CD4-positive, alpha-beta T cell treated with Interleukin-6 for 4 hours (primary cell): ENCODE measurements at regions not wholly inside any gene's neighbourhood (a gene's known extent, or its start where the extent isn't known, plus 50 kb on each side); places are given as distances from the start of the nearest gene placed in this dataset.

Experiments
- DNase-seq: peaks from one replicate; pipeline ENCODE4 v3.0.0-alpha.2; 2020; ENCODE audit warnings: mixed read lengths

DNA sequence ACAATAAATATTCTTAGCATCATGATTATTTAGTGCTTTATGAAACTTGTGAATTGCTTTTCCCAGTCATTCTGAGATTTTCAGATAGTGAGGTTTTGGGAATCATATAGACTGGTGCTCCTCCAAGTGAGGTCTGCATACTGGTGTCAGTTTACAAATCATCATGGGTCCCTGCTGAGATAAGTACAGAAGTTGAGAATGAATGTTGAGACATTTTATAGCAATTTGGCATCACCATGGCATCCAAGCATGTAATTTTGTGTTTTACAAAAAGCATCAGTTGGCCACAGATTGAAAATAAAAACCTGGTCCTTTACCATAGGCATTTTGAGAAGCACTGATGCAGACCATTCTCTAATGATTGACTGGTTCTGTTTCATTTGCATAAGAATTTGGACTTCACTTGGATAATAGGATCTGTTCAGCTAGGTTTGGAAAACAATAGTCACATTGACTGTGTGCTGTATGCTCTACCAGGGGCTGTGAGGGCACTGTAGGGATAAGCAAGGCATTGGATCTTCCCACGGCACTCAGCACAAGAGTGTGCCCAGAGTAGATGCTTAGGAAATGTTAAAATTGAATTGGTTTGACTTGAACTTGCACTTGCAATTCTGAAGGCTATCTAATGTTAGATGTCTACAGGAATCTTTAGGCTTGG lies 79.0 kb upstream of the JUN start:
- DNase-seq = no peak

DNA sequence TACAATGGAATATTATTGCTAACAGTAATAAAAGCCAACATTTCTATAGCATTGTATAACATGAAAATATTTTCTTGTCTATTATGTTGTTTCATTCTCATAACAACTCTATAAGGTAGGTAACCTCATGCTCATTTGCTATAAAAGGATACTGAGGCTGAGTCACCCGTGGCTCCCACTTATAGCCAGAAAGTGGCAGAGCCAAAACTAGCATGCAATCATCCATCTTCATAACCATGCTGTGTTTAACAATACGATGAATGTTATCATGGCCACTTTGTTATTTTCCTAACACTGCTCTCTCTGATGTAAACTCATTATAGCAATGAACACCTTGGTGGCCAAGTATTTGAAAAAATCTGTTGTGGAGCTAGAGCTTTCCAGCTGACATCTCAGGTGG lies 80.8 kb upstream of the JUN start:
- DNase-seq = no peak

- no peak for DNase-seq
These were observed 82.7 kb upstream of the JUN start for GRCh38 chr1:58866578-58866977.

DNA sequence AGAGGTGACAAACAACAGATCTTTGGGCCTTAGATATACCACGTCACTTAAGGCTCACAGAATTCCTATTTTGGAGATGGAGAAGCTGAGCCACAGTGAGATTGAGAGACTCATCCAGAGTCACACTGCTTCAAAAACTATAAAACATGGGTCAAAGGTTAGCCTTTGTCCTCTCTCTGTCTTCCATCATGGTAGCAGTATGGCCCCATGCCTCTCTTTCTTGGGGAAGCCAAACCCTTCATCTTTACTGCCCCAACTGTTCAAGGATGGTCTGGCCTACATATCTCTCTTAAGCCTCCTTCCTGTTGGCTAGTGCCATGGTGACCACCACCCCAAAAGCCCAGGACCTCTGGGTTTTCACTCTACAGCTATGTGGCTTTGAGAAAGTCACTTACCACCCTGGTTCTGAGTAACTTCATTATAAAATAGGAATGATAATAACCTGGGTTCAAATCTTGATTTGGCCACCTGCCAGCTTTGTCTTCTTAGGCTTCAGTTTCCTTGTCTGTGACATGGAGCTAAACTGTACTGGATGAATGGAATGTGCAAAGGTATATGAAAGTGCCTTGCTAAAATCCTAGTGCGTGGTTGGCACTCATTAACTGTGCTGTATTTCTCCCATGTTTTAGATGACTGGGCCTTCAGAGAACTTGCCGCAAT lies 85.9 kb upstream of the JUN start:
- no peak for DNase-seq

DNA sequence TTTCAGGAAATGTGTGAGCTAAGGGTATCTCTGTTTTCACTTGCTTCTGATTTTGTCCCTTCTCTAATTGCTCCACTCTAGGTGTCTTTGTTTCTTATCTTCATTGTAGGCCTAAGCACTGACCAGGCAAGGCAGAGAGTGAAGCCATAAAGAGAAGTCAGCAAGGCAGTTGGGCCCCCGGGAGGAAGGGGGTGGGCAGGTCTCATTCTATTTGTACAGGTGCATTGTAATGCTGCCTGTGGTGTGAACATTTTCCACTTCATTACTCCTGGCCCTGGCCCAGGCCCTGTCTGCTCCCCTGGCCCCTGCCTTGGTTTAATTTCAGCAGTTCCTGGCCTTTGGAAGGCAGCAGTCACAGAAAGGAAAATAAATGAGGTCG lies 86.4 kb upstream of the JUN start:
- no peak for DNase-seq

GRCh38 chr1:58874342-58874741 lies 90.5 kb upstream of the JUN start:
- no peak for DNase-seq

GRCh38 chr1:58874757-58875755 lies 91.2 kb upstream of the JUN start:
- no peak for DNase-seq

DNA sequence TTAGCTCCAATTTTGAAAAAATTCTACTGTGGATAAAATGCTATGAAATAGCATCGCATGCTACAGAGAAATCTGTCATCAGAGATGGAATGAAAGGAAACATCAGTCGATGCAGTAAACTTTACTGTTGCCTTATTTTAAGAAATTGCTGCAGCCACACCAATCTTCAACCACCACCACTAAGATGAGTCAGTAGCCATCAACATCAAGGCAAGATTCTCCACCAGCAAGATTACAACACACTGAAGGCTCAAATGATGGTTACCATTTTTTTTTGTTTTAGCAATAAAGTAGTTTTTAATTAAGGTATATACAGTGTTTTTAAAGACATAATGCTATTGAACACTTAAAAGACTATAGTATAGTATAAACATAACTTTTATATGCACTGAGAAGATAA lies 95.6 kb upstream of the JUN start:
- no peak for DNase-seq

DNA sequence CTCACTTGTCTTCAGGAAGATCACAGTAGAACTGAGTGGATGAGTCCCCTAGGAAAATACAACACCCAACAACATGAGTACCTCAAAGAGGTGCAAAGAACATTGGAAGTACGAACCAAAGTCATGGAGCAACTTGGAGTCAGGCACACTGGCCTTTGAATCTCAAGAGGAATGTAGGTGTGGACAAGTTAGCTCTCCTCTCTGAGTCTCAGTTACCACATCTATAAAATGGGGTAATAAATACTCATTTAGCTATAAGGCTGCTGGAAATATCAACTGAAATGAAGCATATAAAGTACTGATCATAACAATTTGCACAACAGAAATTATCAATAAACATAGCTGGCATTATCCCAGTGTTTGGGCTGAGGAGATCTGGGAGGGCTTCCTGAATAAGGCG lies 96.7 kb upstream of the JUN start:
- no peak for DNase-seq

DNA sequence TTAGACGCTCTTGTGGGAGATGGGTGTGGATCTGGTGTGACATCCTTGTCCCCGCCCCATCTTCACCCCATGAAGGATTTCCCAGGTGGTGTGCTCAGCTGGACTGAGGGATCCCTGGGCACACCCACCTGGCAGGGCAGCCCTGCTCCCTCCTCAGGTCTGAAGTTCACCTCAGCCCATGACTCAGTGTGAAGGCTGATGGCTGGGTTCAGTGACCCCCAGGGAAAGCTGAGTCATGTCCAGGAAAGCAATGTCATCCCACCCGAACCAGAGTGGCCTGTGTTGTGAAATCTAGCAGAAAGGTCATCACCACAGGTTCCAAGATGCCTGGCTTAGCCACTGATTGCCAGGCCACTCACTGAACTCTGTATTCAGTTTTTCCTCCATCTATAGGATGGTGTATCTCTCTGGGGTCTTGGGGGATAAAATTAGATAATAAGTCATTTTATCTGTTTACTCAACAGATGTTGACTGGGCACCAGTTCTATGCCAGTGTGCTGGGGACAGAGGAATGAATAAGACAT lies 97.7 kb upstream of the JUN start:
- no peak for DNase-seq

- DNase-seq = no peak
These were observed 98.6 kb upstream of the JUN start for GRCh38 chr1:58882322-58882948.

DNA sequence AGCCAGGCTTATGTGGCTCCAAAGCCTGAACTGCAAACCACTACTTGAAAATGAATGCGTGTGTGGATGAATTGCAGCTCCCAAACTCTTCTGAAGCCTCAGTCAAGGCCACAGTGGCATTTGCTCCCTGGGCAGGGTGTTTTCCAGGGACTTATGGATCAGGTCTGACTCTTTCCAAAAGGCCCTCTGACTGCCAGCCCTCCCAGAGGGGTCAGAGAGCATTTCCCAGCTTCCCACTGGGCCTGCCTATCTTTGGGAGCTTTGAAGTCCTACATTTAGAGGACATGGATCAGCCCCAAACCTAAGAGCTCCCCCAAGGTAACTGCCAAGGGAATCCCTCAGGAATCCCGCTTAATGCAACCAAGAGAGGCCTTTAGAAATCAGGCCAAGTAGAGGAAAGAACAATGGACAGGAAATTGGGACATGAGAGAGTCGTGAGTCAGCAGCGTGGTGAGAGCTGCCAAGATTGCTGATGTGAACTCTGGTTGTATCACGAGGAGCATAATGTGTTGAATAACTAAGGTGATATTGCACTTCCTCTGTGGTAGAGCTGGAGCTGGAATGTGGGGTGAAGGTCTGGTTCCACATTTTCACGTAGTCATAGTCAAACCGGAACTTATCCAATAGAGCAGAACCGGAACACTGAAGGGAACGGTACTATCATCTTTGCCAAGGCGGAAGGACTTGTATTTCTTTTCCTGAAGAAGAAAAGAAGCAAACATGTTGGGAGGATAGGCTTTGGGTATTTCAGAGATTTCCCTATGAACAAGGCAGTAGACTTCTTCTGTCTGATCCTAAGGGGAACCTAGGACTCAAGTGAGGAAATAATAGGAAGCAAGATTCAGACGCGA lies 99.4 kb upstream of the JUN start:
- no peak for DNase-seq

GRCh38 chr1:58883888-58884482 lies 100.1 kb upstream of the JUN start:
- DNase-seq = no peak

DNA sequence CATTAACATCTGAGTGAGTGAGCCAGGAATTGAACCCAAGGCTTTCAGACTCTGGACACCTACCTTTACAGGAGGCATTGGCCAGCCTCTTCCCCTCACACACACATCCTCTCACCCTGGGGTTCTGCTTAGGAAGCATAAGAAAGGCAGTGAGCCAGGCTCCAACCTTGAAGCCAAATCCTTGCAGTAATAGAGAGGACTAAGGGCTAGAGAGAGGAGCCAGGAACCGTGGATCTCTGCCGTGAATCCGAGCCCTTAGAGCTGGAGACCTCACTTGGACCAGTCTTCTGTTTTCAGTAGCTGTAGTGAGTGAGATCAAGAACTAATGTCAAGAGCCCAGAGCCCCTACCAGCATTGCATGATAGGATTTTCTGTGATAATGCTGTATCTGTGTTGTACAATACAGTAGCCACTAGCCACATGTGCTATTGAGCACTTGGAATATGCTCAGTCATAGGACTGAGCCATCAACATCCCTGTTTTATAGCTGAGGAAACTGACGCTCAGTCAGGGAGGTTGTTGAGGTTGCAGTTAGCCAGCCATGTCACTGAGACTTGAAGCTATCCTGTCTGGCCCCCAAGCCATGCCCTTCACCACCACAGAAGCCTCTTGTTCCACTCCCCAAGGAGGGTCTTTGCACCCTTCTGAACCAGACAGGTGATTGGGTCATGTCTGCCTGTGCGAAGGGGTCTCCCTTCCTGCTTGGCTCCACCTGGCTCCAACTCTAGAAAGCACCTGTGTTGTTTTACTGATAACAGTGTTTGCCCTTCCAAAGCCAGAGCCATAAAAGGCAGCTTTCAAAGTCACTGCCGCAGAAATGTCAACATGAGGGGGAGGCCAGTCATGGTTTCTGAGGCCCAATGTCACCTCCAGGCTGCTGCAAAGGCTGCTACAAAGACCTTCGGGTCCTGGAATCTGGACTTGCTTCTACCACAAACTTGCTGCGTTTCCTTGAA lies 101.1 kb upstream of the JUN start:
- peak; percentile 15 for DNase-seq

DNA sequence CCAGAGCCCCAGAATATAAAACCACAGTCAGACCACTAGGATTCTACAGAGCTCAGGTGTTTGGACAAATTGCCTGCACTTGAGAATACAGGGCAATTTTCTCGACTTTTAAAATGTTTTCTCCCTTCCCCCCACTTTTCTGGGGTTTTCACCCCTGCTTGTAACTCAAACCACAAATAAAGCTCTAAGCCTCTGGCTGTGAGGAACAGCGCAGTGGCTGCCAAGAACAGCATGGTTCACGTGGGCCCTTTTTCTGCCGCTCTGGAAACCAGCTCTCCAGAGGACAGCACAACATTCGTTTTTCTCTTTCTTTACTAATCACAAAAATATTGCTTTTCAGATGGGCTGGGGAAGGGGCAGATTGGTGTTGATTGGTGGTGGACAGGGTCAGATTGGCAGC lies 102.2 kb upstream of the JUN start:
- DNase-seq = peak; percentile 57

GRCh38 chr1:58886611-58887010 lies 102.8 kb upstream of the JUN start:
- DNase-seq = no peak

GRCh38 chr1:58887059-58887458 lies 103.2 kb upstream of the JUN start:
- no peak for DNase-seq

- no peak for DNase-seq
These were observed 105.0 kb upstream of the JUN start for GRCh38 chr1:58888833-58889232.

GRCh38 chr1:58890113-58890512 lies 106.3 kb upstream of the JUN start:
- no peak for DNase-seq

DNA sequence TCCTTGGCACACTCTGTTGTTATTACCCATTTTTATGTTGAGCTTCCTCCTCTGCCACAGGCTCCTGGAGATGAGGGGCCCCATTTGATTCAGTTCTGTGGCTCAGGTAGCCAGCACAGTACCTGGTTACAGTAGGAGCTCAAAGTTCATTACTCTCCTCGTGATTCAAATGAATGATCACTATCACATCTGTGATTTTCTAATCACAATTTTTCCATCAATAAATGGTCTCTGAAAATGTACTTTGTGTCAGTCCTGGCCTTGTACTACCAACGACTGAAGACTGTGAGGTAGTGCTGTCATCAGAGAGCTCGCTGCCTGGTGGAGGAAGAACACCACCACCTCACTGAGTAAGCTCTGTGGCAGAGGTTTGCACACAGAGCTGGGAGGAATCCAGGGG lies 106.8 kb upstream of the JUN start:
- DNase-seq = no peak
